ENCODE measurements at regions not wholly inside any gene's neighbourhood (a gene's known extent, or its start where the extent isn't known, plus 50 kb on each side); places are given as distances from the start of the nearest gene placed in this dataset.

- Histone ChIP-seq H3K14ac (ENCODE audit: insufficient read depth, low read length) (no peak overlapping the region), H2BK5ac (ENCODE audit: insufficient read length, low read length) (no peak overlapping the region)
- H3K4me1 Mint-ChIP-seq, result no peaks in the 10 kb centered on the region
These were observed 794.3 kb upstream of the ZEB2 start for GRCh38 chr2:145314119-145314633.

More at GRCh38 chr2:145314119-145314633, 794.3 kb upstream of the ZEB2 start:
- TF ChIP-seq, protein P1, sequence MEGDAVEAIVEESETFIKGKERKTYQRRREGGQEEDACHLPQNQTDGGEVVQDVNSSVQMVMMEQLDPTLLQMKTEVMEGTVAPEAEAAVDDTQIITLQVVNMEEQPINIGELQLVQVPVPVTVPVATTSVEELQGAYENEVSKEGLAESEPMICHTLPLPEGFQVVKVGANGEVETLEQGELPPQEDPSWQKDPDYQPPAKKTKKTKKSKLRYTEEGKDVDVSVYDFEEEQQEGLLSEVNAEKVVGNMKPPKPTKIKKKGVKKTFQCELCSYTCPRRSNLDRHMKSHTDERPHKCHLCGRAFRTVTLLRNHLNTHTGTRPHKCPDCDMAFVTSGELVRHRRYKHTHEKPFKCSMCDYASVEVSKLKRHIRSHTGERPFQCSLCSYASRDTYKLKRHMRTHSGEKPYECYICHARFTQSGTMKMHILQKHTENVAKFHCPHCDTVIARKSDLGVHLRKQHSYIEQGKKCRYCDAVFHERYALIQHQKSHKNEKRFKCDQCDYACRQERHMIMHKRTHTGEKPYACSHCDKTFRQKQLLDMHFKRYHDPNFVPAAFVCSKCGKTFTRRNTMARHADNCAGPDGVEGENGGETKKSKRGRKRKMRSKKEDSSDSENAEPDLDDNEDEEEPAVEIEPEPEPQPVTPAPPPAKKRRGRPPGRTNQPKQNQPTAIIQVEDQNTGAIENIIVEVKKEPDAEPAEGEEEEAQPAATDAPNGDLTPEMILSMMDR (conservative IDR thresholded peaks at IDR 0.05), result no peak
- Histone ChIP-seq H3K79me2 (ENCODE audit: insufficient read depth, low read length) (no peaks in the 10 kb centered on the region), H3K27me3 (ENCODE audit: insufficient read depth, low read length) (no peaks in the 10 kb centered on the region), H2BK120ac (ENCODE audit: low read depth, low read length, poor library complexity, severe bottlenecking) (no peak overlapping the region), H3K9ac (ENCODE audit: extremely low read depth, insufficient read length, low read length) (no peak overlapping the region), H3K23me2 (ENCODE audit: insufficient read length, low read depth, low read length, poor library complexity, severe bottlenecking) (no peaks in the 10 kb centered on the region), H3K56ac (ENCODE audit: insufficient read length, low read depth, low read length) (no peak overlapping the region), H2AFZ (ENCODE audit: low read length) (no peak overlapping the region), H2BK12ac (ENCODE audit: insufficient read length, low read depth, low read length) (no peak overlapping the region), H3K79me1 (ENCODE audit: insufficient read depth, low read depth, low read length, poor library complexity, severe bottlenecking) (no peaks in the 10 kb centered on the region), H3K4ac (ENCODE audit: low read depth, low read length) (no peak overlapping the region), H4K20me1 (ENCODE audit: control insufficient read depth, insufficient read depth, insufficient read length) (no peaks in the 10 kb centered on the region), H2AK5ac (ENCODE audit: insufficient read length, low read length) (no peak overlapping the region), H2BK20ac (ENCODE audit: low read depth, low read length, poor library complexity, severe bottlenecking) (no peak overlapping the region), H3K23ac (ENCODE audit: insufficient read length, low read depth, low read length) (no peak overlapping the region), H4K91ac (ENCODE audit: insufficient read length, low read depth, low read length) (no peak overlapping the region), H3K27ac (ENCODE audit: insufficient read length, low read depth, low read length) (no peak overlapping the region), H3K18ac (ENCODE audit: insufficient read length, low read depth, low read length) (no peak overlapping the region), H2BK15ac (ENCODE audit: low read depth, low read length) (no peak overlapping the region), H4K5ac (ENCODE audit: insufficient read length, low read depth, low read length) (no peak overlapping the region), H4K8ac (replicated peaks; ENCODE audit: insufficient read length, low read depth, low read length) (no peak overlapping the region), H3K9me3 (ENCODE audit: control insufficient read depth, low read depth, low read length) (no peaks in the 10 kb centered on the region), H3K4me1 (ENCODE audit: insufficient read depth, low read length) (no peaks in the 10 kb centered on the region), H3K4me2 (ENCODE audit: insufficient read depth, insufficient read length, low read length) (no peak overlapping the region), H3T11ph (ENCODE audit: low read length) (no peak overlapping the region)
- no peak overlapping the region for H3K27ac Mint-ChIP-seq
- H3K9me3 Mint-ChIP-seq, result peaks cover 10 to 21% of the 10 kb centered on the region in 2 experiments
- peaks cover 11 to 21% (median 12%) of the 10 kb centered on the region in 3 experiments for H3K36me3 Mint-ChIP-seq (ENCODE audit: insufficient read depth in 1 of 3, low read depth in 3 of 3)
- no peaks in the 10 kb centered on the region for H3K27me3 Mint-ChIP-seq (ENCODE audit: low read depth)
- no CpG with 5 or more reads among the region's 3 CpGs for WGBS (ENCODE audit: extremely low coverage, insufficient read length, low lambda C conversion rate)
- H3K4me3 Mint-ChIP-seq, result no peak overlapping the region
- DNase-seq, result no peak
